GM12874 (cell line): ENCODE measurements at regions not wholly inside any gene's neighbourhood (a gene's known extent, or its start where the extent isn't known, plus 50 kb on each side); places are given as distances from the start of the nearest gene placed in this dataset.

Experiments
- TF ChIP-seq, protein P1 (sequence below): IDR thresholded peaks from 2 replicates; pipeline ENCODE4 v1.5.1; 2011; ENCODE audit warnings: low read depth, mild to moderate bottlenecking, control low read depth, low read length, moderate library complexity; ENCODE audit not compliant: insufficient read depth

DNA sequence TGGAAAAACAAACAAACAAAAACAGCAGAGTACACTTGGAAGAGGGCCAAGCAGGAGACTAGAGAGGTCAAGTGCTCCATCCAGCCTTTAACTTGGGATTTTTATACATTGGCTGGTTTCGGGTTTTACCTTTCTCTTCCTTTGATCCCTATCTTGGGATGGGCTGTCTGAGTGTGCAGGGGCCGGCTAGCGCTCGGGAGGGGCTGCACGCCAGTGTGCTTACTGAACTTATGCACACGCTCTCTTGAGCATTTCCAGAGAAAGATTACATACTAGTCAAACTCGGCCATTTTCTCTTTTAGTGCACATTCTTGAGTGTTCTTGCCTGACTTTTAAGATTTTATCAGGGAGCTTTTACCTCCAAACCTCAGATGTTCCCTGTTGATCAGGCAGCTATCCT lies 707.8 kb downstream of the DSC3 start:
- TF ChIP-seq, protein P1, sequence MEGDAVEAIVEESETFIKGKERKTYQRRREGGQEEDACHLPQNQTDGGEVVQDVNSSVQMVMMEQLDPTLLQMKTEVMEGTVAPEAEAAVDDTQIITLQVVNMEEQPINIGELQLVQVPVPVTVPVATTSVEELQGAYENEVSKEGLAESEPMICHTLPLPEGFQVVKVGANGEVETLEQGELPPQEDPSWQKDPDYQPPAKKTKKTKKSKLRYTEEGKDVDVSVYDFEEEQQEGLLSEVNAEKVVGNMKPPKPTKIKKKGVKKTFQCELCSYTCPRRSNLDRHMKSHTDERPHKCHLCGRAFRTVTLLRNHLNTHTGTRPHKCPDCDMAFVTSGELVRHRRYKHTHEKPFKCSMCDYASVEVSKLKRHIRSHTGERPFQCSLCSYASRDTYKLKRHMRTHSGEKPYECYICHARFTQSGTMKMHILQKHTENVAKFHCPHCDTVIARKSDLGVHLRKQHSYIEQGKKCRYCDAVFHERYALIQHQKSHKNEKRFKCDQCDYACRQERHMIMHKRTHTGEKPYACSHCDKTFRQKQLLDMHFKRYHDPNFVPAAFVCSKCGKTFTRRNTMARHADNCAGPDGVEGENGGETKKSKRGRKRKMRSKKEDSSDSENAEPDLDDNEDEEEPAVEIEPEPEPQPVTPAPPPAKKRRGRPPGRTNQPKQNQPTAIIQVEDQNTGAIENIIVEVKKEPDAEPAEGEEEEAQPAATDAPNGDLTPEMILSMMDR = no peak

DNA sequence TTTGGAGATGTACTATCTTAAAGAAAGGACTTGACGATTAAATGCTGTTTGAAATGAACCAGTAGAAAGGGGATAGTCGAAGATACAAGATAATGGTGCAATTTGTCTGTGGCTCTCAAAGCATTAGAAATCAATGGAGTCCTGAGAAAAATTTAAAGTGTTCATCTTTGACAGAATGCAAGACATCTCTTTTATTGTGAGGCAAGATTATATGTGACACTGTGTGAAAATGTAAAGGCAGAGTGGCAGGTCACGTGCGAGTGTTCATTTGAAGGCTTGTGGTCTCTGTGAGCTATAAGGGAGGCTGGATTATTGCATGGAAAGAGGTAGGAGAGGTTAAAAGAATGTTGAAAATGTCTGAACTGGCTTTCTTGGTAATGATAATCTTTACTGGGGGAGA lies 709.2 kb downstream of the DSC3 start:
- TF ChIP-seq, protein P1 = no peak

GRCh38 chr18:30328839-30329238 lies 713.7 kb downstream of the DSC3 start:
- TF ChIP-seq, protein P1 = no peak

DNA sequence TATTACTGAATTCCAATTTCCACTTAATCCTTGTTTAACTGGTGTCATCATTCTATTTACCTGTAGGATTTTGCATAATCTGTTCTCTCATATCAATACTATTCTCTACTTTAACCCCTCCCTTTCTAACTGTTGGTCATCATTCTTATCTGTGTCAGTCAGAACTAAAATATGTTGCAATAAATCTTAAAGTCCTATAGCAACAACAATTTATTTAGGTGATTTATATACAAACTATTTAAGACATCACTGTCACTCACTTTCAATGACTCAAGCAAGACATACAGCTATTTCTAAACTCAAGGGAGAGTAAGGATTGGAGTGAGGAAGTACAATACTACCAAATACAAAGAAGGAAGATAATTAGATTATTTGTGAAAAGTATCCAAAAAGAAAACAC lies 740.4 kb downstream of the DSC3 start:
- TF ChIP-seq, protein P1 = no peak

GRCh38 chr18:30298769-30299168 lies 743.8 kb downstream of the DSC3 start:
- TF ChIP-seq, protein P1 = no peak

GRCh38 chr18:30288662-30289414 lies 753.7 kb downstream of the DSC3 start:
- TF ChIP-seq, protein P1 = no peak

DNA sequence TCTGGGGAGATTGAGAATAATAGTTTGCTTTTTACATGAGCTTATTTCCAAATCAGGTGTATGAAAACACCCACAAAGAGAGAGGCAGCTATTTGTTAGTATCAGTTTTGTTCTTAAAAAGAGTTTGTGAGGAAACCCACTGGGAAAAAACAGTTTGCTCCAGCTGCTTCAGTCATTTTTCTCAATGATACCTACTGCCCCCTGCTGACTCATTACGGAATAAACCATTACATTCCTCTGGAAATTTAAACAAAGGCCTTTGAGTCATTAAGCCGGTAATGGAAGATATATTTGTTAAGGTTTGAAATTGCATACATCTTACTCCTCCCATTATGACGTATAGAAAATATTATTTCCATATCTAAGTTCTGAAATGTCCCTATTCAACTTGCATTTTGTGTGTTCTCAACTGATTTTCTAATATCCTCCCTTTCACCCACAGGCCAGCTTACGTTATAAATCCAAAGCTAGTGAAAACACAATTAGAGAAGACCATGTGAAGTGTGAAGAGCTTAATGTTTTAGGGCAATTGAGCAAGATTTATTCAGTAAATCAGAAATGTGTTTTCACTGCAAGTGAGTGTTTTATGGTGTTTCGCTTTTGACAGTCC lies 761.6 kb downstream of the DSC3 start:
- TF ChIP-seq, protein P1 = peak; percentile 52
